Neural crest cell (in vitro differentiated cells): ENCODE measurements at regions not wholly inside any gene's neighbourhood (a gene's known extent, or its start where the extent isn't known, plus 50 kb on each side); places are given as distances from the start of the nearest gene placed in this dataset.

Experiments used
- DNase-seq: peaks from one replicate; pipeline ENCODE4 v3.0.0; 2021; ENCODE audit warnings: low read depth, mixed read lengths, low spot score
- H3K27ac Mint-ChIP-seq: one replicate; pipeline ENCODE4 v1.8.0; 2021; ENCODE audit warnings: mild to moderate bottlenecking, mixed read lengths; ENCODE audit not compliant: unreplicated experiment
- H3K27me3 Mint-ChIP-seq: 2 replicates; pipeline ENCODE4 v1.8.0; 2021; ENCODE audit warnings: low read depth, mild to moderate bottlenecking, mixed read lengths
- H3K36me3 Mint-ChIP-seq: 2 replicates; pipeline ENCODE4 v1.8.0; 2021; ENCODE audit warnings: low read depth, mild to moderate bottlenecking, mixed read lengths
- H3K4me1 Mint-ChIP-seq: 2 replicates; pipeline ENCODE4 v1.8.0; 2021; ENCODE audit warnings: mixed read lengths
- H3K4me3 Mint-ChIP-seq: one replicate; pipeline ENCODE4 v1.8.0; 2021; ENCODE audit warnings: mild to moderate bottlenecking, mixed read lengths
- H3K9me3 Mint-ChIP-seq: 2 replicates; pipeline ENCODE4 v1.8.0; 2021; ENCODE audit warnings: mixed read lengths
- CTCF ChIP-seq: fragments of 200-600 bp; sonication (generic); conservative IDR thresholded peaks from 2 replicates; pipeline ENCODE4 v1.5.0; 2021; ENCODE audit warnings: antibody characterized with exemption, mild to moderate bottlenecking

GRCh38 chr13:62296812-62297211 lies 881.2 kb upstream of the PCDH20 start:
- no peak overlapping the region for H3K27ac Mint-ChIP-seq
- DNase-seq: no peak
- H3K27me3 Mint-ChIP-seq: no peaks in the 10 kb centered on the region
- H3K9me3 Mint-ChIP-seq: no peaks in the 10 kb centered on the region
- no peak for TF ChIP-seq CTCF
- no peak overlapping the region for H3K4me3 Mint-ChIP-seq
- no peaks in the 10 kb centered on the region for H3K36me3 Mint-ChIP-seq
- no peaks in the 10 kb centered on the region for H3K4me1 Mint-ChIP-seq

GRCh38 chr13:62294244-62294643 lies 878.6 kb upstream of the PCDH20 start:
- H3K27ac Mint-ChIP-seq: no peak overlapping the region
- H3K36me3 Mint-ChIP-seq: peaks cover 3% of the 10 kb centered on the region
- TF ChIP-seq CTCF: no peak
- peaks cover 7% of the 10 kb centered on the region for H3K9me3 Mint-ChIP-seq
- no peak overlapping the region for H3K4me3 Mint-ChIP-seq
- DNase-seq: no peak
- no peaks in the 10 kb centered on the region for H3K4me1 Mint-ChIP-seq
- no peaks in the 10 kb centered on the region for H3K27me3 Mint-ChIP-seq

GRCh38 chr13:62292714-62293480 lies 877.2 kb upstream of the PCDH20 start:
- Mint-ChIP-seq H3K4me1 (no peaks in the 10 kb centered on the region), H3K27ac (no peak overlapping the region), H3K36me3 (peaks cover 3% of the 10 kb centered on the region), H3K9me3 (peaks cover 7% of the 10 kb centered on the region), H3K4me3 (no peak overlapping the region), H3K27me3 (no peaks in the 10 kb centered on the region)
- no peak for DNase-seq
- no peak for TF ChIP-seq CTCF

GRCh38 chr13:62290542-62290941 lies 874.9 kb upstream of the PCDH20 start:
- Mint-ChIP-seq H3K9me3 (peaks cover 7% of the 10 kb centered on the region), H3K27ac (no peak overlapping the region), H3K4me3 (no peak overlapping the region), H3K27me3 (no peaks in the 10 kb centered on the region), H3K36me3 (peaks cover 3% of the 10 kb centered on the region), H3K4me1 (no peaks in the 10 kb centered on the region)
- TF ChIP-seq CTCF: no peak
- DNase-seq: no peak

- H3K36me3 Mint-ChIP-seq: peaks cover 3% of the 10 kb centered on the region
- no peak overlapping the region for H3K27ac Mint-ChIP-seq
- no peaks in the 10 kb centered on the region for H3K27me3 Mint-ChIP-seq
- H3K9me3 Mint-ChIP-seq: peaks cover 7% of the 10 kb centered on the region
- H3K4me1 Mint-ChIP-seq: no peaks in the 10 kb centered on the region
- no peak for TF ChIP-seq CTCF
- DNase-seq: no peak
- no peak overlapping the region for H3K4me3 Mint-ChIP-seq
Measured at GRCh38 chr13:62287764-62288163, 872.1 kb upstream of the PCDH20 start.
